ENCODE measurements at regions not wholly inside any gene's neighbourhood (a gene's known extent, or its start where the extent isn't known, plus 50 kb on each side); places are given as distances from the start of the nearest gene placed in this dataset.

DNA sequence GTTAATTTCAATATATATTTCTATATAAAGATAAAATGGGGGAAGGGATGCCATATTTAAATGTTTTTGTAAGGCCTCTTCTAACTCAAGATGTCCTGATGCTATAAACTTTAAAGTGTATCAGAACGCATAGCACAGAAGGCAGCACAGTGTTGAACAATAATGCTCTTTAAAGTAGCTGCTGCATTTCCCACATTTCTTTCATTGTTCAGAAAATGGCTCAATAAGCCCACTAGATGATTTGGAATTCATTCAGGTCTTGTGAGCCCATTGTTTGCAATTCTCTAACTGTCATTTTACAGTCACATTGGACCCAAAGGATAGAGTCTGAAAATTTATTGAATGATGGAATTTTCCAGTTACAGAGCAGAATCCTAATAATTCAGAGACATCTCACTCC lies 64.0 kb upstream of the PCED1B start:
- no peak overlapping the region for H3K4me3 ChIP-seq (ENCODE audit: low read length)
- DNase-seq (ENCODE audit: low read depth) = no peak
- TF ChIP-seq, protein P1, sequence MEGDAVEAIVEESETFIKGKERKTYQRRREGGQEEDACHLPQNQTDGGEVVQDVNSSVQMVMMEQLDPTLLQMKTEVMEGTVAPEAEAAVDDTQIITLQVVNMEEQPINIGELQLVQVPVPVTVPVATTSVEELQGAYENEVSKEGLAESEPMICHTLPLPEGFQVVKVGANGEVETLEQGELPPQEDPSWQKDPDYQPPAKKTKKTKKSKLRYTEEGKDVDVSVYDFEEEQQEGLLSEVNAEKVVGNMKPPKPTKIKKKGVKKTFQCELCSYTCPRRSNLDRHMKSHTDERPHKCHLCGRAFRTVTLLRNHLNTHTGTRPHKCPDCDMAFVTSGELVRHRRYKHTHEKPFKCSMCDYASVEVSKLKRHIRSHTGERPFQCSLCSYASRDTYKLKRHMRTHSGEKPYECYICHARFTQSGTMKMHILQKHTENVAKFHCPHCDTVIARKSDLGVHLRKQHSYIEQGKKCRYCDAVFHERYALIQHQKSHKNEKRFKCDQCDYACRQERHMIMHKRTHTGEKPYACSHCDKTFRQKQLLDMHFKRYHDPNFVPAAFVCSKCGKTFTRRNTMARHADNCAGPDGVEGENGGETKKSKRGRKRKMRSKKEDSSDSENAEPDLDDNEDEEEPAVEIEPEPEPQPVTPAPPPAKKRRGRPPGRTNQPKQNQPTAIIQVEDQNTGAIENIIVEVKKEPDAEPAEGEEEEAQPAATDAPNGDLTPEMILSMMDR (IDR thresholded peaks at IDR 0.05; ENCODE audit: insufficient read depth, low read depth, low read length, missing control alignments) = no peak

DNA sequence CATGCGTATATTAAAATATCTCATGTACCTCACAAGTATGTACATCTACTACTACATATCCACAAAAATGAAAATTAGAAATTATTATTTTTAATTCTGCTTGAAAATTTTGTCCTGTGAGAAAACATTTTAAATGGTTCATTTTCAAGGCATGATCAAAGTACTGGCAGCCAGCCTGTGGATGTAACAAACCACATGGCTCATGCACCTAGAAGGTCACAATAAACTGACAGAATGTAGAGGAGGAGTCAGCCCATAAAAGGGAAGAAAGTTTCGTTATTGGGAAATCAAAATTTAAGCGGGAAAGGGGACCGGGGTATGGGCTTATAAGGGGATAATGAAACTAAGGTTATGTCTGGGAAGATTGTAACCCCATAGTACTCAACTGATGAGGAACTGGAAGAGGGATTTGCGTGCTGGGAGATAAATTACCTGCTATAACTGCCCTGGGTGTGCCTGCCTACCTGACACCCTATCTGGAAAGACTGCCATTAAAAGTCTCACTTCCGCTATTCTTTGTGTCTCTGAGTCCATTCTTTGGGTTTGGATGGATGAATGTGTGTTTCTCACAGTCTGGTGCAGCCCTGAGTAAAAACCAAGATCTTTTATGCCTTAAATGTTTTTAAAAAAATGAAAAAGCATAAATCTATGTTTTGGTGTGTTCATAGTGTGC lies 62.2 kb upstream of the PCED1B start:
- no peak overlapping the region for H3K4me3 ChIP-seq (ENCODE audit: low read length)
- TF ChIP-seq, protein P1 (IDR thresholded peaks at IDR 0.05; ENCODE audit: insufficient read depth, low read depth, low read length, missing control alignments) = no peak
- DNase-seq (ENCODE audit: low read depth) = no peak

GRCh38 chr12:47017901-47018475 lies 61.4 kb upstream of the PCED1B start:
- H3K4me3 ChIP-seq (ENCODE audit: low read length) = no peak overlapping the region
- TF ChIP-seq, protein P1 (IDR thresholded peaks at IDR 0.05; ENCODE audit: insufficient read depth, low read depth, low read length, missing control alignments) = no peak
- peak; percentile 88 for DNase-seq (ENCODE audit: low read depth)

GRCh38 chr12:47020211-47020821 lies 59.1 kb upstream of the PCED1B start:
- no peak for DNase-seq (ENCODE audit: low read depth)
- H3K4me3 ChIP-seq (ENCODE audit: low read length) = no peak overlapping the region
- TF ChIP-seq, protein P1 (IDR thresholded peaks at IDR 0.05; ENCODE audit: insufficient read depth, low read depth, low read length, missing control alignments) = no peak

DNA sequence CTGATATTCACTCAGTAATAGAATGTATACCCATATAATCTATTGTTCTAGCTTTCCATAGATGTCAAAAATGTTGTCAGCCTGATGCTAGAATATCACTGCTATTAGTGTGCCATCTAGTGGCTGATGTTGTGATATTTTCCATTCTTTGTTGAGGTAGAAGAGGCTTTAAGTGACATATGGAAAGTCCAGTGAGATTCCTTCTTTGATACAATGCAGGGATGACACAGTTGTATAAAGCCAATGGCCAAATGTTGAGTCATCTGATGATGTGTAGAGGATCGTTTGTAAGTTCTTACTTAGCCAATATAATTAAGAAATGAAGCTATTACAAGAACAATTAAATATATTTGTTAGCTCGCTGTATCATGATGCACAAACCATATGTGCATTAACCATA lies 58.1 kb upstream of the PCED1B start:
- peak; percentile 91 for DNase-seq (ENCODE audit: low read depth)
- H3K4me3 ChIP-seq (ENCODE audit: low read length) = no peak overlapping the region
- TF ChIP-seq, protein P1 (IDR thresholded peaks at IDR 0.05; ENCODE audit: insufficient read depth, low read depth, low read length, missing control alignments) = peak; percentile 62

GRCh38 chr12:47022296-47022695 lies 57.1 kb upstream of the PCED1B start:
- peak; percentile 63 for DNase-seq (ENCODE audit: low read depth)
- H3K4me3 ChIP-seq (ENCODE audit: low read length) = no peak overlapping the region

More at GRCh38 chr12:47022296-47022695, 57.1 kb upstream of the PCED1B start:
- TF ChIP-seq, protein P1 (IDR thresholded peaks at IDR 0.05; ENCODE audit: insufficient read depth, low read depth, low read length, missing control alignments) = no peak

Data from epithelial cell of esophagus (primary cell).